Suprapubic skin (tissue), 4 donors: ENCODE measurements at regions not wholly inside any gene's neighbourhood (a gene's known extent, or its start where the extent isn't known, plus 50 kb on each side); places are given as distances from the start of the nearest gene placed in this dataset.

Experiments
- DNase-seq, 2 donors: peaks; one replicate each; pipeline ENCODE4 v3.0.0-alpha.2; 2019; ENCODE audit warnings: low spot score in 2 of 2
- H3K27ac ChIP-seq: fragments of 200-600 bp; sonication (generic); one replicate; pipeline ENCODE4 v1.5.1; 2019
- H3K27me3 ChIP-seq: fragments of 200-600 bp; sonication (generic); one replicate; pipeline ENCODE4 v1.5.1; 2019
- H3K36me3 ChIP-seq: fragments of 200-600 bp; sonication (generic); one replicate; pipeline ENCODE4 v1.5.1; 2019
- H3K4me1 ChIP-seq: fragments of 200-600 bp; sonication (generic); one replicate; pipeline ENCODE4 v1.5.1; 2019
- H3K4me3 ChIP-seq: fragments of 200-600 bp; sonication (generic); one replicate; pipeline ENCODE4 v1.5.1; 2019; ENCODE audit warnings: mild to moderate bottlenecking
- H3K9me3 ChIP-seq: fragments of 200-600 bp; sonication (generic); one replicate; pipeline ENCODE4 v1.5.1; 2019
- EP300 ChIP-seq: sonication (generic); formaldehyde crosslinking; IDR thresholded peaks from one replicate; pipeline ENCODE4 v1.6.1; 2017; ENCODE audit warnings: antibody characterized with exemption
- POLR2A ChIP-seq, 2 donors: fragments of 450-650 bp; IDR thresholded peaks; one replicate each; pipeline ENCODE4 v1.6.1; 2017; ENCODE audit warnings: antibody characterized with exemption in 2 of 2, mild to moderate bottlenecking in 2 of 2, moderate library complexity in 2 of 2
- POLR2AphosphoS5 ChIP-seq, 3 donors: sonication (generic); formaldehyde crosslinking; IDR thresholded peaks; one replicate each; pipeline ENCODE4 v1.6.1; 2017; ENCODE audit warnings: antibody characterized with exemption in 3 of 3
- WGBS: methylation state at CpG from one replicate; pipeline ENCODE4 v1.1.5; 2018; 5-methylcytosine and 5-hydroxymethylcytosine counted together
- TF ChIP-seq, protein P1 (sequence below), 2 donors: fragments of 200-600 bp in 1 of 2; fragments of 450-650 bp in 1 of 2; sonication (generic) in 1 of 2; IDR thresholded peaks; one replicate each; pipeline ENCODE4 v1.5.1; 2016 to 2019; ENCODE audit warnings: antibody characterized with exemption in 2 of 2, mild to moderate bottlenecking in 1 of 2, moderate library complexity in 1 of 2

DNA sequence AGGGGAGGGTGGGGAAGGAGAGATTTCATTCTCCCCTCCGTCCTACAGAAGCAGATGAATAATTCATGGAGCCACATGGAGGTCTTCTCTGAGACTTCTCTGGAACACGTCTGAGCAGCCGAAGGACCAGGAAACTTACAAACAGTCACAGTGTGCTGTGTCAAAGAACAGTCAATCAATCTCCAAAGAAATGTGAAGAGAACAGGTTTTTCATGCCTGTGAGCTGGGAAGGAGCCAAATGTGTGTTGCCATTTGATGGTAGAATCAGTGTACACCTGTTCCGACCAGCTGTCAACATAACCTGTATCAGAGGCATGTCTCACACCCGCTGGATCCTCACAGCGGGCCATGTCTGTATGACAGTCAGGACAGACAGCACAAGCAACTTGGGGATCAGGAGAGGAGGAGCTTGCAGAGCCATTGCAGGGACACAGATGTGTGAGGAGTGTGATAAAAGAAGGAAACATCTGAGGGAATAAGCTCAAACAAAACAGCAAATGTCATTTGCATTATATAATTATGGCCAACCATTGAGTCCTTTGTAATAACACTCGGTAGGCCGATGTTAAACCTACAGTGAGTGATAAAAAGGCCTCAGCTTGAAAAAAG, 298.5 kb downstream of the EN1 start:
- no peaks in the 10 kb centered on the region for H3K4me1 ChIP-seq
- no peaks in the 10 kb centered on the region for H3K36me3 ChIP-seq
- no peak overlapping the region for H3K27ac ChIP-seq
- H3K27me3 ChIP-seq, result no peaks in the 10 kb centered on the region
- H3K4me3 ChIP-seq, result no peak overlapping the region
- DNase-seq, result no peak
- WGBS, result 67% methylated on average over 8 of the region's 8 CpGs
- TF ChIP-seq, protein P1, sequence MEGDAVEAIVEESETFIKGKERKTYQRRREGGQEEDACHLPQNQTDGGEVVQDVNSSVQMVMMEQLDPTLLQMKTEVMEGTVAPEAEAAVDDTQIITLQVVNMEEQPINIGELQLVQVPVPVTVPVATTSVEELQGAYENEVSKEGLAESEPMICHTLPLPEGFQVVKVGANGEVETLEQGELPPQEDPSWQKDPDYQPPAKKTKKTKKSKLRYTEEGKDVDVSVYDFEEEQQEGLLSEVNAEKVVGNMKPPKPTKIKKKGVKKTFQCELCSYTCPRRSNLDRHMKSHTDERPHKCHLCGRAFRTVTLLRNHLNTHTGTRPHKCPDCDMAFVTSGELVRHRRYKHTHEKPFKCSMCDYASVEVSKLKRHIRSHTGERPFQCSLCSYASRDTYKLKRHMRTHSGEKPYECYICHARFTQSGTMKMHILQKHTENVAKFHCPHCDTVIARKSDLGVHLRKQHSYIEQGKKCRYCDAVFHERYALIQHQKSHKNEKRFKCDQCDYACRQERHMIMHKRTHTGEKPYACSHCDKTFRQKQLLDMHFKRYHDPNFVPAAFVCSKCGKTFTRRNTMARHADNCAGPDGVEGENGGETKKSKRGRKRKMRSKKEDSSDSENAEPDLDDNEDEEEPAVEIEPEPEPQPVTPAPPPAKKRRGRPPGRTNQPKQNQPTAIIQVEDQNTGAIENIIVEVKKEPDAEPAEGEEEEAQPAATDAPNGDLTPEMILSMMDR (IDR thresholded peaks at IDR 0.05), result no peak
- no peak for TF ChIP-seq EP300
- H3K9me3 ChIP-seq, result no peaks in the 10 kb centered on the region

DNA sequence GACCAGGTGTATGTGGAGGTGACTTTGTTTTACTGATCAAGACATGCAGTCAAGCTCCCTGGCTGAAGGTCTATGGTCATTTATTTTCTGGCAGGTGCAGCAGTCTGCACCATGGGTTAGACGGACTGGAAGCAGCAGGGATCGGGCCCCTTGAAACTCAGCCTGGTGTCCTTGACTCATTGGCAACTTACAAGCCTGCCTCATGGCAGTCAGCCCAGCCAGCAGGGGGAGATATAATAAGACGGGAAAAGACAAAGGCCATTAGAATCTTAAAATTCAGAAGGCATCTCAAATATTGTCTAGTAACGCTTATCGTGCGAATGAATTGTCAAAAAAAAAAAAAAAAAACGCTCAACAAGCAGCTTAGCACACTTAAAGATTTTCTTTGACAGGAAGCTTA, 308.2 kb downstream of the EN1 start:
- no peaks in the 10 kb centered on the region for H3K27me3 ChIP-seq
- WGBS, result 42% methylated on average over 7 of the region's 7 CpGs

DNA sequence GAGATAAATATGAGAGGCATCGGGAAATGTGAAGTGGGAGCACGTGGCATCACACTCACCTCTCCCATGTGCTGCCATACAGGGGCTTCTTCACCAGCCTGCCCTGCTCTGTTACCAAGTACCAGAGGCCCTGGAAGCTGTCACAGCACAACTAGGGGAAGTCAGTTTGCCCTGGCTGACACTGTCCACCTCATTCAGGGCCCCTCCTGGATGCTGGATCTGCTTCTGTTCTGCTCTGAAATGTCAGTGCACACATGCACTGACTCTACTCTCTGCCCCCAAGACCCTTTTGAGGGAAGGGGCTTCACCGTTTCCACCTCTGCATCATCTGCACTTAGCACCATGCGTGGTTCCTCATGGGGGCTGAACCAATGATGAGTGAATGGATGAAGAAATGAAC, 311.1 kb downstream of the EN1 start:
- no peak for DNase-seq
- Histone ChIP-seq H3K9me3 (no peaks in the 10 kb centered on the region), H3K27ac (no peak overlapping the region), H3K27me3 (no peaks in the 10 kb centered on the region), H3K36me3 (no peaks in the 10 kb centered on the region), H3K4me1 (no peaks in the 10 kb centered on the region), H3K4me3 (no peak overlapping the region)
- TF ChIP-seq POLR2AphosphoS5 (IDR thresholded peaks at IDR 0.05) (no peak), EP300 (no peak), POLR2A (IDR thresholded peaks at IDR 0.05) (no peak)
- TF ChIP-seq, protein P1 (IDR thresholded peaks at IDR 0.05), result no peak
- 91% methylated on average over 4 of the region's 4 CpGs for WGBS

More for the DNA sequence above, 308.2 kb downstream of the EN1 start:
- no peak for DNase-seq
- TF ChIP-seq, protein P1 (IDR thresholded peaks at IDR 0.05), result peak in 1 of 2 donors; percentile 23
- TF ChIP-seq POLR2A (IDR thresholded peaks at IDR 0.05), result no peak
- no peaks in the 10 kb centered on the region for H3K4me1 ChIP-seq
- no peak overlapping the region for H3K4me3 ChIP-seq
- no peak overlapping the region for H3K27ac ChIP-seq
- H3K9me3 ChIP-seq, result no peaks in the 10 kb centered on the region
- no peaks in the 10 kb centered on the region for H3K36me3 ChIP-seq

DNA sequence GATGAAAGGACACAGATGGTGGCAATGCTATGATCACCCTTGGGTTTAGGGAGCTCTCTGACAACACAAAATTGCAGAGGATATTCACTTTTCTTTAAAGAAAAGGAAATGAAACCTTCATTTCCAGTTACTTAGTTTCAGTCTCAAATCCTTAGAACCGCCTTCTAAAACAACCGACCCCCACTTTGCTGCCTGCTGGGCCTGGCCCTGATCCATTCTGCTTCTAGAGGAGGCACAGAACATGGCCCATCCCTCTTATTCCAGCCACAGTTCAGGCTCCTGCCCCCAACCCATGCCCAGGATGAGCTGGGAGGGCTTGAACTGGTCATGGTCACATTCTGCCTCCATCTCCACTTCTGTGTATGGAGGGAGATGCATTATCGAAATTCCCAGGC, 311.6 kb downstream of the EN1 start:
- 85% methylated on average over 3 of the region's 3 CpGs for WGBS
- H3K9me3 ChIP-seq, result no peaks in the 10 kb centered on the region
- DNase-seq, result no peak
- H3K36me3 ChIP-seq, result no peaks in the 10 kb centered on the region
- H3K27me3 ChIP-seq, result no peaks in the 10 kb centered on the region
- no peak overlapping the region for H3K4me3 ChIP-seq
- H3K4me1 ChIP-seq, result no peaks in the 10 kb centered on the region
- no peak overlapping the region for H3K27ac ChIP-seq
- TF ChIP-seq, protein P1 (IDR thresholded peaks at IDR 0.05), result no peak
- no peak for TF ChIP-seq EP300
- TF ChIP-seq POLR2A (IDR thresholded peaks at IDR 0.05), result no peak

DNA sequence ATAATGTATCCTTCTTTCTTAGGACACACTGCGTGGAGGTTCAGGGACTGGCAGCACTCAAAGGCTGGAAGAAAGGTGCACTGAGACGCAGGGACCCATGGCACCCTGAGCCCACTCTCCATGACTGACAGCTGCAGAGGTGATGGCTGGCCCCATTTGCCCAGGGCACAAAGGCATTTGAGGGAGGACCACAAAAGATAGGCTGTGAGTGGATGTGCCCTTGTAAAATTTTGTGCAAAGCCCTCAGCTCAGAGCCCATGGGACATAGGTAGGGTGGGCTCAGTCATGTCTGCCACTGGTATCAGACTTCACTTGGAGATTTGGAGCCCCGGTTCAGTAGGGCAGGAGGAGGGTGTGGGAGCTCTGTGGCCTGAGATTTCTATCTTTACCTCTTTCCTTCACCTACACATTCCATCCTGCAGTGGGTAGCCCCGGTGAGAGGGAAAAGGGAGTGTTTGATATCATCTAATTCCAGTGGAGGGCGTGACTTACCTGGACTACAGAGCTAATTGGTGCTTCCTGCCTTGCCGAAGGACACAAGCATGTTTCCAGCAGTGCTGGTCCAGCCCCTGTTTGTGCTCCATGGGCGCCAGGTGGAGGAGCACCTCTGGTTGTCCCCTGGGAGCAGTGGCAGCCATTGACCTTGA, 312.2 kb downstream of the EN1 start:
- Histone ChIP-seq H3K27ac (no peak overlapping the region), H3K4me1 (no peaks in the 10 kb centered on the region), H3K9me3 (no peaks in the 10 kb centered on the region), H3K36me3 (no peaks in the 10 kb centered on the region), H3K4me3 (no peak overlapping the region), H3K27me3 (no peaks in the 10 kb centered on the region)
- DNase-seq, result no peak
- TF ChIP-seq POLR2A (IDR thresholded peaks at IDR 0.05), result no peak
- no peak for TF ChIP-seq EP300
- TF ChIP-seq, protein P1 (IDR thresholded peaks at IDR 0.05), result no peak
- TF ChIP-seq POLR2AphosphoS5 (IDR thresholded peaks at IDR 0.05), result no peak
- WGBS, result 52% methylated on average over 7 of the region's 7 CpGs
